ENCODE measurements at regions not wholly inside any gene's neighbourhood (a gene's known extent, or its start where the extent isn't known, plus 50 kb on each side); places are given as distances from the start of the nearest gene placed in this dataset.
A peak's percentile ranks its signal among the peaks of the same experiment; 100 is the strongest.
"Not testable (repeated sequence)": the region's sequence is repeated elsewhere in the genome, so short reads cannot be mapped to it uniquely, and the experiment has no call there.

GRCh38 chr6:147667082-147667481 is 158.6 kb downstream of the SAMD5 start:
- no peak for DNase-seq (ENCODE audit: low read depth)

- DNase-seq (ENCODE audit: low read depth): no peak
These were observed 165.6 kb downstream of the SAMD5 start for GRCh38 chr6:147674099-147674498.

- no peak for DNase-seq (ENCODE audit: low read depth)
These were observed 166.3 kb downstream of the SAMD5 start for GRCh38 chr6:147674794-147675193.

GRCh38 chr6:147675281-147675680 is 166.8 kb downstream of the SAMD5 start:
- DNase-seq (ENCODE audit: low read depth): no peak

GRCh38 chr6:147676495-147677199 is 168.2 kb downstream of the SAMD5 start:
- DNase-seq (ENCODE audit: low read depth): no peak

- DNase-seq (ENCODE audit: low read depth): no peak
These were observed 169.2 kb downstream of the SAMD5 start for GRCh38 chr6:147677647-147678046.

- no peak for DNase-seq (ENCODE audit: low read depth)
These were observed 169.8 kb downstream of the SAMD5 start for GRCh38 chr6:147678253-147678652.

- no peak for DNase-seq (ENCODE audit: low read depth)
These were observed 176.4 kb downstream of the SAMD5 start for GRCh38 chr6:147684906-147685305.

GRCh38 chr6:147689398-147689797 is 180.9 kb downstream of the SAMD5 start:
- DNase-seq (ENCODE audit: low read depth): no peak

GRCh38 chr6:147691446-147691845 is 183.0 kb downstream of the SAMD5 start:
- no peak for DNase-seq (ENCODE audit: low read depth)

GRCh38 chr6:147693181-147693580 is 184.7 kb downstream of the SAMD5 start:
- DNase-seq (ENCODE audit: low read depth): no peak

- DNase-seq (ENCODE audit: low read depth): not testable (repeated sequence)
These were observed 186.1 kb downstream of the SAMD5 start for GRCh38 chr6:147694556-147694955.

GRCh38 chr6:147695819-147696218 is 187.3 kb downstream of the SAMD5 start:
- DNase-seq (ENCODE audit: low read depth): no peak

GRCh38 chr6:147699140-147699539 is 190.7 kb downstream of the SAMD5 start:
- no peak for DNase-seq (ENCODE audit: low read depth)

GRCh38 chr6:147699637-147700036 is 191.1 kb downstream of the SAMD5 start:
- peak; percentile 21 for DNase-seq (ENCODE audit: low read depth)

GRCh38 chr6:147700436-147701209 is 192.1 kb downstream of the SAMD5 start:
- DNase-seq (ENCODE audit: low read depth): peak; percentile 15

GRCh38 chr6:147704691-147705090 is 196.2 kb downstream of the SAMD5 start:
- DNase-seq (ENCODE audit: low read depth): no peak

GRCh38 chr6:147707524-147707923 is 199.0 kb downstream of the SAMD5 start:
- DNase-seq (ENCODE audit: low read depth): no peak

- DNase-seq (ENCODE audit: low read depth): no peak
These were observed 199.7 kb downstream of the SAMD5 start for GRCh38 chr6:147708170-147708569.

GRCh38 chr6:147709396-147710272 is 201.1 kb downstream of the SAMD5 start:
- DNase-seq (ENCODE audit: low read depth): no peak

GRCh38 chr6:147710890-147711289 is 202.4 kb downstream of the SAMD5 start:
- DNase-seq (ENCODE audit: low read depth): no peak

- DNase-seq (ENCODE audit: low read depth): no peak
These were observed 203.0 kb downstream of the SAMD5 start for GRCh38 chr6:147711476-147711875.

All from myocyte (in vitro differentiated cells).